DMS153 (cell line): ENCODE measurements at regions not wholly inside any gene's neighbourhood (a gene's known extent, or its start where the extent isn't known, plus 50 kb on each side); places are given as distances from the start of the nearest gene placed in this dataset.

ENCODE experiments used
- DNase-seq: peaks from one replicate; lab custom pipeline; 2025; lab: John Stamatoyannopoulos, UW

DNA sequence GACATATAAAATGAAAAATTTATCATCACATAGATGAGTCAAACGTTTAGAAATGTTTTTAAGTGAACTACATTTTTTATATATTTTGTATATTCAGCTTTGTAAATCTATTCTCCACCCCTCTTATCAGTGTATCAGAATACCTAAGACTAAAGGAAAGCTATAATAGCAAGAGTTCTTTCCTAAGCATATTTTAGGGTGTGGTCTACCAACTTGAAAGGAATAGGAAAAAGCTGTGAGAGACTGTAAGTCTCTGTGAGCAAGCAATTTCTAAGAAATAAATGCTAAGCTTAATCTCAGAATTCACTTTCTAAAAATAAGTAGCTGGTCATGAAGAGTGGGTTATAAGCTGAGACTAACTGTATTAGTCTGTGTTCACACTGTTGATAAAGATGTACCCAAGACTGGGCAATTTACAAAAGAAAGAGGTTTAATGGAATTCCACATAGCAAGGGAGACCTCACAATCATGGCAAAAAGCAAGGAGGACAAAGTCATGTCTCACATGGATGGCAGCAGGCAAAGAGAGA is 175.4 kb upstream of the PREP start:
- DNase-seq = no peak

DNA sequence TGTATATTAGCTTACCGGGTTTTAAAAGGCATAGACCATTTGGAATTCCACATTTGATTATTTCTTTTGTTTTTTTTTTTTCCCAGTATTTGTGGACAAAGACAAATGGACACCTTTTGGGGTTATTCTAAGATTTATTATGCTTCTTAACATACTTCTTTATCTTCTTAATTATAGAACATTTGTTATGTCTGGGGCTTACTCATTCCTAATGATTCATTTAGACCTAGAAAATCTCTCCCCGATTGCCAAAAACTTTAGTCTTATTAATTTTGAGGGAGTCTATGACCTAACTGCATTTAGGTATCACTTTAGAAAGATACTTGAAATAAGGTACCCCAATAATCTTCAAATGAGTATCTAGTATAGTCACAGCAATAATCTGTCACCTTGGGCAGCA is 170.7 kb upstream of the PREP start:
- no peak for DNase-seq

DNA sequence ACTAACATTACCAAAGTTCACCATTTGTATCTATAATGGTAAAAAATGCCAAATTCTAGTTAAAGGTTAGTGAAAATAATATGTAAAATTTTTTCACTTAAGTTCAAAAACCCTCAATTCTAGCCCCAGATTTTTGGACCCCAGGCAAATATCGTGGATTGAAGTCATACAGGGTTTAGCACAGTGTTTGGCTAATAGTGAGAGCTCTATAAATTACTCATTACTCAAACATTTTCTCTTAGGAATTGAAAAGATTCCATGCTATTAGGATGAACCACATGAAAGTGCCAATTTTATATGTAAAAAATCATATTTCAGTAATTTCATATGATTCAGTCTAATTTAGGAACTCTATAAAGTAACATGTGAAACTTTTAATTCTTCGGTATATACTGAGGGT is 170.3 kb upstream of the PREP start:
- DNase-seq = no peak

DNA sequence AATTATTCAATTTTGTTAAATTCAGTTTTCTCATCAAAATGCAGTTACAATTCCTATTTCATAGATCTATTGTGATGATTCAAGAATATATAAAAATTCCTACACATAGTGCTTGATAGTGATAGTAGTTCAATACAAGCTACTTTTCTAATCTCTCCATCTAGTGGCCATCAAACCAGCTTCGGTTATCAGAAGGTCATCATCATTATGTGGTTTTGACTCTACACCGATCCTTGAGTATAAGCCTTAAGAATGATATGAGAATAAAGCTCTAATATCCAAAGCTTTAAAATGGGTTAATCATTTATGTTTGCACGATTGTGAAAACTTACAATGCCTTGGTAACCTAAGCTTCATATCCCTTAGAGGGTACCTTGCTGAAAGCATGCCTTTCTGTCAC is 167.5 kb upstream of the PREP start:
- no peak for DNase-seq

DNA sequence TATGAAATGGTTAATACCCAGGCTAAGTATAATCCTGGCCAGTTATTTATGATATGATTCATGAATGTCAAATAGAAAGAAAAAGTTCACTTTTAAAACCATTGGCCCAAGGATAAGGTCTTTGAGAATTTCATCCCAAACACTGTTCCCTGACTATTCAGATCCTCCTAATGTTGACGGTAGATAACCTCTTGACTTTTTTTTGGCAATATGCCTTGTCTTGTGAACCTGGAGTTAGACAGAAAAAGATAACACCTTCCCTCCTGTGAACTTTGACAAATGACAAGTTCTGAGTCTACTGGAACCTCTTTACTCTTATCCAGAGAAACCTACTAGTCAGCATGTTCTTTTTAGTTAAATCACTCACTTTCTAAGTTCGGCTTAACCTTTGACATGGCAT is 166.8 kb upstream of the PREP start:
- DNase-seq = no peak

DNA sequence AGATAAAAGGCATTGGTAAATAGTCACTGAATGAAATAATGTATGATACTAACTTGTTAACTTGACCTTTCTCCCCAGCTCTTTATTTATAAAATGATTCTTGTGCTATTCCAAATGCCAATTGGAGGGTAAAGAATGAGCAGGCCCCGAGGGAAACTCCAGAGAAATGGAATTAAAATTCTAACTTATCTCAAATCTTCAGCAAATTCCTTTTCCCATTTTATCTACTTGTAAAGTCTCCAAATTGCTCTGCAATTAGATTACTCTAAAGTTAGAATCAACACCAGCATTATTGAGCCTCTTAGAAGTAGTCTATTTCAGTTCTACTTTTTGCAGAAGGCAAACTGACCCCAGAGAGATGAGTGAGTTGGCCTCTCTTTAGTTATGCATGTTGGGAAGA is 165.9 kb upstream of the PREP start:
- DNase-seq = no peak

DNA sequence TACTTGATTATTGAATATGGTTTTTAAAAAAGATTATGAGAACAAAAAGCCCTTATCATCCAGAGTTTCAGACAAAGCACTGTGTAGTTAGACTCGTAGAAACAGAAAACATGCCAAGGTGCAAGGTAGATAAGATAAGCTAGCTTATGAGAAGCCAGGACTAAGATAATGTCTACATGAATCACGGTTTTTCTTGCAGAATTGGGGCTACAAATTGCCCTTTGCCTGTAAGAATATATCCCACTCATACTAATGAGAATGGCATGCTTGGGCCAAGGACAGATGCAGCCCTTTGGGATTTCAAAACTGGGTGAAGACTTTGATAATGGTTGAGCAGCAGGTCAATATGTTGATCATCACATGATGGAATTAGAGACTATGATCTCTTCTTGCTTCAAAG is 165.3 kb upstream of the PREP start:
- DNase-seq = no peak

DNA sequence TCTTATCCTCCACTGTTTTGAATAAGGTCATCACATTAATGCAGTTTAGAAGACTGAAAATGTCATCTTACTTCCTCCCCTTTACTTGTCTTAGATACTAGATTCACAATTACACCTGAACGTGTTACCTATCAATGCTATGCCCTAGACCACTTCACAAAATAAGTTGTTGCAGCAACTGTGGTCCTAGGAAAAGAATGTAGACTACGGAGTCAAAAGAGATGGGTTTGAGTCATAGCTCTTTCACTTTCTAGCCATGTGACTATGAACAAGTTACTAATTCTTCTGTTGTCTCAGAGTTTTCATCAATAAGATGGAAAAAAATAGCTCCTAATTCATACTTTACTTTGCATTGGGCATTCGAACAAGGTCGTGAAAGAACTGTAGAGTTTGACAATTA is 164.3 kb upstream of the PREP start:
- no peak for DNase-seq

DNA sequence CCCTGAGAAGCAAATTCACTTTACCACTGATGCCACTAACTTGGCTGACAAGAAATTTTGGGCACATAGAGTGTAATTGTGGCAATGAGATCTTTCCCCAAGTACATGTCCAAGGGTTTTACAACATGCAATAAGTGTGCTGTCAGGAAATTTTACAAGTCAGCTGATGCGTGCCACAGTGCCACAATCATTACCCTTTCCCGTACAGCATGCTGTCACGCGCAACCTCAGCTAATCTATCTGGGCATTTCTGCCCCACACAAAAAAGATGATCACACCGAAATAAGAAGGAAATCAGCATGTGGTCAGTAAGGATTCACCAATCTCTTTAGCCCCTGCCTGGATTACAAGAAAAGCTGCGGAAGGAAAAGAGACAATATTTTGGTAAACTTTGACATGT is 163.6 kb upstream of the PREP start:
- DNase-seq = no peak

DNA sequence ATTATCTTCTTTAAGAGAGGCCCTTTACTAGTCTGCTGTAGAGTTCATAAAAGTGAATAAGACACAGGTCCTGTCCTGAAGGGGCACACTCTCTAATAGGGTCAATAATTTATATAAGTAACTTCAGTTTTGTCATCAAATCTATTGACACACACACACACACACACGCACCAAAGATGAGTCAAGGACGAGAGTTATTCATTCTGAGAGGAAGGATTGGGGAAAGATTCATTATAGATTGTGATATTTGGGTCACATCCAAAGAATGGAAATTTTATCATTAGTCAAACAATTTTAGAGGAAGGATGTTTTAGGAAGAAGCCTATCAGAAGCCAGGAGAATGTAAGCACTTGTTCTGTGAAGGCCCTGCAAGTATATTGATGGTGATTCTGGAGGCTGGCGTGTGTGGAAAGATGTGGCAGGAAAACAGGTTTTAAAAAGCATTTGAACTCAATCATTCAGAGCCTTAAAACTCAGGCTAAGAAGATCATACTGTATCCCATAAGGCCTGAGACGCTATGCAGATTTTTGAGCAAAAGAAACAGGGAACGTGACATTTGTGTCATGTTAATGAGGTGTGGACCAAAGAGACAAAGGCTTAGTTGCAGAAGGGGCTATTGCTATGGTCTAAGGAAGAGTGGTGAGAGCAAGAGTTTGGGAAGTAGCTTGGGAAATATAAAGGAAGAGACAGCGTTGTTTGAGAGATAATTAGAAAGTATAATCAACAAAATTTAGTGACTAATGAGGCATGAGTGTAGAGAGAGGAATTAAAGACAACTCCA is 161.4 kb upstream of the PREP start:
- DNase-seq = no peak

DNA sequence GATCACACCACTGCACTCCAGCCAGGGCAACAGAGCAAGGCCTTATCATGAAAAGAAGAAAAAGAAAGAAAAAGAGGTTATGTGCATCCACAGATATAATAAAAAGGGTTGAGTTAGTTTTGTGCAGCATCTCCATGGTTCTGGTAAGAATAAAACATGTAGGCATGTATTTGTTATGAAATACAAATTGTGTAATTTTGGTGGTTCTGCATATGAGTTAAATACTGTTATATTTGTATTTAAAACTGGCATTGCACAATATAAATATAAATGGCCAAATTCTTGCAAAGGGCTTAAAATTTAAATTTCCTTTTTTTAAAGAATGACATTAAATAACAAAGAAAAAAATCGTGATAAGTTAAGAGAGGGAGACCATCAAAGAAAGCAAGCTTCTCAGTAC is 159.1 kb upstream of the PREP start:
- DNase-seq = no peak

DNA sequence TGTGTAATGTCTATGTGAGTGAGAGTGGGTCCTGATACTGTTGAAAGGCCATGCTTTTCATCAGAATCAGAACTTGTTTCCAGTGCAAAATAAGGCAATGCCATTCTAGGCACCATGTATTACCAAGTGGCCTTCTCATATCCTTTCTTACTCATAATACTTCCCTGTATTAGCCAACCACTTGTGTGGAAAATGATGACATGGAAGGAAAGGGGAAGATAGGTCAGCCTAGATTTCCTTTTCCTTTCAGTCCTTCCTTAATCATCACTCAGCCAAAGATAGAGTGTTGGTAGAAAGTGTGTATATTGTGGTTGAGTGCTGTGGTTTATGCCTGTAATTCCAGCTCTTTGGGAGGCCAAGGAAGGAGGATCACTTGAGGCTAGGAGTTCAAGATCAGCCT is 158.6 kb upstream of the PREP start:
- DNase-seq = no peak

DNA sequence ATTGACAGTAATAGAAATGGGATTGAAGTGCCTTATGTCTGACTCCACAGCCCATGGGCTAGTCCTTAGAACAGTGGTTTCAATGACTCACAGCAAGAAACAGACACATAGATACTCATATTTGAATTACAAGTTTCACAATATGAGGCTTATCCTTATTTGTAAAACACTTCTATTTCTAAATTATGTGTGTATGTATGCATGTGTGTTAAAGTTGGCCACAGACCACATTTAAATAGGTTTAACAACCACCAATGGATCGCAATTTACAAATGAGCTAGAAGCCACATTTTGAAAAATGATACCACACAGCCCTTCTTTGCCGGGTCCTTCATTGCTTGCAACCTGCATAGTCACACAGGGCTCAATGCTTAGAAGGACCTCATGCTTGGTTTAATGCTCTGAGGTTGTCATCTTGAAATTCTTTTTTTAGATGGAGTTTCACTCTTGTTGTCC is 157.8 kb upstream of the PREP start:
- DNase-seq = no peak

DNA sequence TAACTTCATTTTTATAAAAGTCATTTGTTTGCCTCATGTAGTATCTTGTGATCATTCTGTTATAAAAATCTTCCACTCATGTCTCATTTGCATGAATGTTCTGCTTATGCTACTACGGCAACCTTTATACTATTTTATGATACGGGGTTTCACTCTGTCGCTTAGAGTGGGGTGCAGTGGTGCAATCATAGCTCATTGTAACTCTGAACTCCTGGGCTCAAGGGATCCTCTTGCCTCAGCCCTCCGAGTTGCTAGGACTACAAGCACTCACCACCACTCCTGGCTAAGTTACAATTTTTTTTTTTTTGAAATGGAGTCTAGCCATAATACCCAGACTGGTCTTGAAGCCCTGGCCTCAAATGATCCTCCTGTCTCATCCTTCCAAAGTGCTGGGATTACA is 154.4 kb upstream of the PREP start:
- no peak for DNase-seq

DNA sequence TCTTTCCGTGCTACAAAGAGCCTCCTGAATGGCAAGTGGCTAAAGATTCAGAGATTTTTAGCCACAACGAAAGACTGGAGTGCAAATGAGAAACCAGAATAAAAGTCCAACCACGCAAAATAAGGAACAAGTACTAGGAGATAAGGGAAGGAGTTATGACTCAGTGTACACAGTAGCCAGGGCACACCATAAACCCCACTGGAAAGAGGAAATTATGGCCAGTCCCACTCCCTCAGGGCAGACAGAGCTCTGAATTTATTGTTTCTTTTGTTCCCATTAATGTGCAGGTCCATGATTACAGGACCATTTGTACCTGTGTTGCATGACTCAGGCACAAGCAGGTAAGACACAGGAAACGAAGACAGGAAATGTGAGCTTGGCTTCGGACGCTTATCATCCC is 150.3 kb upstream of the PREP start:
- DNase-seq = peak; percentile 70

DNA sequence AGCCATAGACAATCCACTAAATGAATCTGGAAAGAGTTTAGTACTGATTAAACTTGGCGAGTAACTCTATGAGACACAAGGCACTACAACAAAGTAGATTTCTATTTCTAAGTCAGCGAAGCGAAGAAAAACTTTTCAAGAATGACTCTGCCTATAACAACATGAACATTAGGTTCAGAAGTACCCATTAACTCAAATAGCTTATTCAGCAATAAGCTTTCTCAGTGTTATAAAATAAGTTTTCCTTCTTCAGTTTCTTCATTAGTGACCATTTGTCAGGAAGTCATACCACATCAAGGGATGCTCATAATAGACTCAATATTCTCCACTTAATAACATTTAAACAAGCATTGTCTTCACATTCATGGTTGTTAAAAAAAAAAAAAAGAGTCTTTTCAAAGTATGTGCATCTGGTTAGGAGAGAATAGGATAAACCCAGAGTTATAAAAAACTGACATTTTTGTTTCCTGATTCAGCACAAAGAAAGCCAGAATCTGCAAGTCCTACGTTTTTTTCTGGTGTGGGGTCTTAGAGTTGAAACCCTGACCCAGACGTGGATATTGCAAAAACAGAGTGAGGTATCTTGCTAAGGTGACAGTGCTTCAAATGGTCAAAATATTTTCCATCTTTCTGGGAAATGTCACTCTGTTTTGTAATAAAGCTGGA is 148.2 kb upstream of the PREP start:
- no peak for DNase-seq

DNA sequence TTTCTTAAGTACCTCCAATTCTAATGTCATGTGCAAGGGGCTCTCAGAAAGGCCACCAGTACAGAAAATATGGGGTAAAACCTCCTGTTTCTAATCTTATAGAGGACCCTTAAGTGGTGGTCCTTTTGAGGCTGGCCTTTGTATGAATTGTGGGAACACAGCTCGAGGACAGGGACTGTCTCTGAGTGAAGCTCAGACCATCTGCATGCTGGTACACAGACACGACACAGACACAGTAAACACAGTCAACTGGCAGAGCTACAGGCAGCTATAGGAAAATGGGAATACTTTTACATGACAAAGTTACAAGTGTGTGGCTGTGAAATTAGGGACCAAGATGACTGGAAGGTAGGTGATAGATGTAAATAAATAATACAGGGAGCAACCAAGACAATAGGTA is 143.9 kb upstream of the PREP start:
- DNase-seq = no peak

DNA sequence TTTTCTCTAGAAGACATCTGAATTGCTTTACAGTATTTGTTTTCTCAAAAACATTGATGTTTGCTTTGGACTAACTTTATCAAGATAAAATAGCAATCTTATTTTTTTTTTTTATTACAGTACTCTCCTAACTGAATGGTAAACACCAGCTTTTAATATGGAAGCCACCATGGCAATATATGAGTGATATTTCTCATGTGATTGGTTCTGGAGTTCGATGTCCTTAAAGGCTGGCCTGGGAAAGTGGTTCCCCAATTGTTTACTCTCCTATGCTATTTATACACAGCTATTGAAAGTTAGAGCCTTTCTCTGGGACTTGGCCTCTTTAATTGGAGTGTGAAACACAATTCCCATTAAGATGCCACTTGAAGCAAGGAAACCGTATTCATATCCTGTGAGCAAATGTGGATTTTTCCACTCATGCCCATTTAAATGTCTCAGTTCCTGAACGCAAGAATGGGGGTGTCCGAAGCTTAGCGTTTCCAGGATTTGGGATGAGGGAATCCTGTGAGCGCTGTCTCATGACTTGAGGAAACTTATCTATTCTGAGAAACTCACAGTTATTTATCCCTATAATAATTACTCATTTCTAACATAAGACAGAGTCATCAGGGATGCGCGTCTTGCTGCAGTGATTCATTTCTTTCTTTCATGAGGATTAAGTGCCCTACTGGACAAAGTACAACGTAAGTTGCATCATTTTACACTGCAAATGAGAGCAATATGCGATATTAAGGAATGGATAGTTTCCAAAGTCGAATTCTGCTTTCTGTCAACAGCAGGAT is 143.3 kb upstream of the PREP start:
- DNase-seq = peak; percentile 38

DNA sequence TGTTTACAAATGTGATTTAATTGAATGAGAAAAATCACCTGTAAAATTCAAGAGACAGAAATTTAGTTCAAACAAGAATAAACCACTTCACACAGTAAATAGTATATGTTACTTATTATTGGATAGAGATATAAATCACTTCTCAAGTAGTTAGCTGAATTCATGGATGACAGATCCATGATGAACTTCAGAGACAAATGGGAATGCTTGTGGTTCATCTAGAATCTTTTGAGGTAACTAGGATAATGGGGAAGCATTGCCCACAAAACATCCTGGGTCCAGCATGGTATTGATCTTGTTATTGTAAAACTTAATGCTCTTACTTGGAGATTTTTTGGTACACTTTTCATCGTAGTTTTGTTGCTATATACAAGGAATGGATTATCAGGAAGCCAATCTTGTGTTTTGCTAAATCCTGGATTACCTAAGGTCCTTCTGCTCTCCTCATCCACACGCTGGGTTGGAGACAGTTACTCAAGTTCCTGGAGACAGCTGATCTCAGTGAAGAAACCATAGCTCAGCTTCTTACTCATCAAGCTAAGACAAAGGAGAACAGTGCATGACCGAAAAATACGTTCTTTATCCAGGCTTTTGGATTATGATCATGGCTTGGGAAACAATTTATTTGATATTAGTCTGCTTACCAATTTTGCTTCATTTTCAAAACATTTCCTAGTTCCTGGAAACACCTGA is 142.5 kb upstream of the PREP start:
- DNase-seq = no peak

DNA sequence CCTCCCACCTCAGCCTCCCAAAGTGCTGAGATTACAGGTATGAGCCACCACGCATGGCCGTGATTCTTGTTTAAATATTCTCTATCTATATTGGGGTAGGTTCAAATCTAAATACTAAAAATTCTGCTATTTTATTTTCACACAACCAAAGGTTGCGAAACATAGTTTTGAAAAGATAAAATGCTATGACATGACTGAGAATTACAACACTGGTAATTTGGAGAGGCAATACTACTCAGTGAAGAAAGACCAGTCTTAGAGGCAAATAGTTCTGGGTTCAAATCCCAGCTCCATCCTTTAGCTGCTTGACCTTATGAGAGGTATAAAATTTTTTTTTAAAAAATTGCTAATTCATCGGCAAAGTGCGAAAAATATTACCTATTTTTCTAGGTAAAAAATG is 137.0 kb upstream of the PREP start:
- no peak for DNase-seq

DNA sequence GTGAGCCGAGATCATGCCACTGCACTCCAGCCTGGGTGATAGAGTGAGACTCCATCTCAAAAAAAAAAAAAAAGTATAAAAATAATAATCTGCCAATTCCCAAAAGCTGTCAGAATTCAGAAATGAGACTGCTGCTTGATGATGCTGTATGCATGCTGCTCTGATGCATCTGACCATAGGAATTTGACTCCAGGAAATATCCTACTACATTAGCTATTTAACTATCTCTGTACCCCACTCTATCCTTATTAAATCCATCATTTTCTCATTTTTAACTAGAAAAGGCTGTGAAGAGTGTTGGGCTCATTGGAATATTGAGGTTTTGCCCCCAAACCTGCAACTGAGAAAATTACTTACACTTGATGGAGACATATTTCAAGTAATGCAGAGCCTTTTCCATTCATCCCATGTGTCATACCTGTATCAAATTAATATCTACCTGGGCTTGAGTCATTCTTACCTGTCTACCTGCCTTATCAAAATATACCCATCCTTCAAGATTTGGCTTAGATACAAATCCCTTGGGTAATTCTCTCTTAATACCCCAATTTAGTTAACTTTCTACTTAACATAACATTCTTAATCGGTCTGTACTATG is 135.2 kb upstream of the PREP start:
- DNase-seq = no peak

DNA sequence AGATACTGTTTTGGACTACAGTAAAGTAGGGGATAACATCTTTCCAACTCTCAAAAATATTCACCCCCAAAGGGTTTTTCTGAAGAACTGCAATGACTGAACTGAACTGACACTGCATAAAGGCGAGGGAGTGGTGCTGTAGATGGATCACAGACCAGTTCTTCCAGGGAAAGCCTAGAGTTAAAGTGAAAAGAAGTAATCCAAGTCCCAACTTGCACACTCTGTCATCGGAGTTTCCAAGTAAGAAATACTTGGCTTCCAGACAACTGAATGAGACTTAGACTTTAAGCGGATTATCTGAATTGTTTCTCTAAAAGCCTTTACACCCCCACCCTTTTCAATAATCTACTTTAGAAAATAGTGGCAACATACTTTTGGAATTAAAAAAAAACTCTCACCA is 134.1 kb upstream of the PREP start:
- DNase-seq = no peak
